H1 (cell line): ENCODE measurements at regions not wholly inside any gene's neighbourhood (a gene's known extent, or its start where the extent isn't known, plus 50 kb on each side); places are given as distances from the start of the nearest gene placed in this dataset.

Experiments
- CTCF ChIA-PET: fragments of 300-600 bp; sonication (Branson Sonifier 250); formaldehyde crosslinking; loops from one replicate; lab custom pipeline; 2021; ENCODE audit not compliant: partially characterized antibody; lab: Charles Lee
- POLR2A ChIA-PET: fragments of 300-600 bp; sonication (Branson Sonifier 250); formaldehyde crosslinking; loops from one replicate; lab custom pipeline; 2021; ENCODE audit warnings: inconsistent platforms; ENCODE audit not compliant: partially characterized antibody; lab: Charles Lee
- DNase-seq, 2 experiments: peaks; one replicate each; pipeline versions ENCODE4 v3.0.0 to v3.0.0-alpha.2; 2010 to 2022; ENCODE audit warnings: low spot score in 2 of 2, low read depth in 1 of 2, mixed read lengths in 1 of 2
- FAIRE-seq: peaks from 2 replicates; lab custom pipeline; 2011; peaks lifted over from hg19 to GRCh38; lab: Jason Lieb, UNC
- H2AFZ ChIP-seq: 2 replicates; pipeline ENCODE4 v1.8.1; 2012; ENCODE audit warnings: low read length, inconsistent platforms
- H2AK5ac ChIP-seq: 2 replicates; pipeline ENCODE4 v1.6.1; 2013; ENCODE audit warnings: low read depth, low read length
- H2BK120ac ChIP-seq: replicated peaks from 2 replicates; pipeline ENCODE3; 2013; ENCODE audit warnings: low read depth, low read length, inconsistent platforms
- H2BK12ac ChIP-seq: 2 replicates; pipeline ENCODE4 v1.6.1; 2013; ENCODE audit warnings: low read depth, low read length
- H2BK15ac ChIP-seq: 2 replicates; pipeline ENCODE4 v1.6.1; 2013; ENCODE audit warnings: low read length
- H2BK20ac ChIP-seq: 2 replicates; pipeline ENCODE4 v1.6.1; 2013; ENCODE audit warnings: low read length
- H2BK5ac ChIP-seq: 2 replicates; pipeline ENCODE4 v1.6.1; 2013; ENCODE audit warnings: low read depth, low read length
- H3K14ac ChIP-seq: 2 replicates; pipeline ENCODE4 v1.6.1; 2013; ENCODE audit warnings: inconsistent platforms; ENCODE audit not compliant: insufficient read length
- H3K18ac ChIP-seq: 2 replicates; pipeline ENCODE4 v1.6.1; 2013; ENCODE audit warnings: low read length; ENCODE audit errors: extremely low read depth
- H3K23ac ChIP-seq: 2 replicates; pipeline ENCODE4 v1.6.1; 2013; ENCODE audit warnings: inconsistent platforms; ENCODE audit not compliant: insufficient read length
- H3K23me2 ChIP-seq: 2 replicates; pipeline ENCODE4 v1.6.1; 2013; ENCODE audit warnings: low read depth, low read length
- H3K27ac ChIP-seq: 2 replicates; pipeline ENCODE4 v1.6.1; 2011; ENCODE audit warnings: low read depth, low read length, inconsistent platforms
- H3K27me3 ChIP-seq, 4 experiments: replicated peaks in 1 of 4; 1 replicate in 1 of 4; 2 replicates in 3 of 4; pipeline versions ENCODE4 v1.6.1 to v1.8.1; 2011 to 2013; ENCODE audit warnings: low read length in 3 of 4, mild to moderate bottlenecking in 3 of 4, inconsistent platforms in 2 of 4, mixed read lengths in 2 of 4, moderate library complexity in 1 of 4; ENCODE audit not compliant: control insufficient read depth in 3 of 4, insufficient read depth in 3 of 4; ENCODE audit errors: extremely low read depth in 1 of 4
- H3K36me3 ChIP-seq, 4 experiments: 2 replicates each; pipeline versions ENCODE4 v1.6.1 to v1.8.1; 2011 to 2013; ENCODE audit warnings: mild to moderate bottlenecking in 4 of 4, low read length in 3 of 4, moderate library complexity in 2 of 4, control low read depth in 1 of 4, inconsistent platforms in 1 of 4; ENCODE audit not compliant: insufficient read depth in 4 of 4, control insufficient read depth in 2 of 4
- H3K4ac ChIP-seq: replicated peaks from 2 replicates; pipeline ENCODE3; 2013; ENCODE audit warnings: low read length, low read depth, mixed read lengths, inconsistent platforms; ENCODE audit not compliant: insufficient read length
- H3K4me1 ChIP-seq, 4 experiments: replicated peaks in 1 of 4; 1 replicate in 1 of 4; 2 replicates in 3 of 4; pipeline versions ENCODE4 v1.6.1 to v1.8.1; 2011 to 2013; ENCODE audit warnings: low read length in 3 of 4, inconsistent platforms in 2 of 4, mixed read lengths in 1 of 4; ENCODE audit not compliant: insufficient read depth in 4 of 4, control insufficient read depth in 3 of 4
- H3K4me2 ChIP-seq, 2 experiments: 2 replicates each; pipeline versions ENCODE4 v1.6.1 to v1.8.1; 2011 to 2013; ENCODE audit warnings: low read depth in 2 of 2, low read length in 2 of 2, control low read depth in 1 of 2, inconsistent platforms in 1 of 2, mild to moderate bottlenecking in 1 of 2; ENCODE audit not compliant: insufficient read depth in 1 of 2
- H3K4me3 ChIP-seq, 4 experiments: fragments of 200-600, 300-600 bp in 1 of 4; sonication (generic), shearing (Covaris generic), sonication (Bioruptor Twin) in 1 of 4; 2 replicates each; pipeline versions ENCODE4 v1.5.1 to v1.8.1; 2011 to 2016; ENCODE audit warnings: low read length in 4 of 4, low read depth in 3 of 4, control low read depth in 2 of 4, inconsistent platforms in 2 of 4, mild to moderate bottlenecking in 2 of 4, mixed read lengths in 1 of 4, moderate library complexity in 1 of 4; ENCODE audit not compliant: insufficient read depth in 2 of 4; ENCODE audit errors: extremely low read depth in 1 of 4
- H3K56ac ChIP-seq: replicated peaks from 2 replicates; pipeline ENCODE3; 2013; ENCODE audit warnings: low read depth, mild to moderate bottlenecking, mixed read lengths, low read length, inconsistent platforms; ENCODE audit not compliant: insufficient read length
- H3K79me1 ChIP-seq: 2 replicates; pipeline ENCODE4 v1.6.1; 2013; ENCODE audit warnings: low read depth, low read length, control low read depth
- H3K79me2 ChIP-seq, 2 experiments: 2 replicates each; pipeline versions ENCODE4 v1.6.1 to v1.8.1; 2012 to 2013; ENCODE audit warnings: low read length in 2 of 2, mild to moderate bottlenecking in 2 of 2, inconsistent platforms in 1 of 2; ENCODE audit not compliant: insufficient read depth in 2 of 2, control insufficient read depth in 1 of 2
- H3K9ac ChIP-seq, 4 experiments: replicated peaks in 1 of 4; 1 replicate in 1 of 4; 2 replicates in 3 of 4; pipeline versions ENCODE4 v1.6.1 to v1.8.1; 2011 to 2013; ENCODE audit warnings: low read depth in 3 of 4, low read length in 3 of 4, control low read depth in 2 of 4, mild to moderate bottlenecking in 2 of 4, moderate library complexity in 2 of 4, inconsistent platforms in 1 of 4; ENCODE audit errors: extremely low read depth in 1 of 4
- H3K9me3 ChIP-seq, 2 experiments: 2 replicates each; pipeline versions ENCODE4 v1.6.1 to v1.8.1; 2012 to 2013; ENCODE audit warnings: mild to moderate bottlenecking in 2 of 2, moderate library complexity in 2 of 2, control low read depth in 1 of 2, inconsistent platforms in 1 of 2, low read depth in 1 of 2, low read length in 1 of 2, mixed read lengths in 1 of 2; ENCODE audit not compliant: insufficient read depth in 2 of 2
- H4K20me1 ChIP-seq, 2 experiments: replicated peaks in 1 of 2; 2 replicates each; pipeline versions ENCODE3 to v1.8.1; 2011 to 2013; ENCODE audit warnings: inconsistent platforms in 2 of 2, low read length in 2 of 2, mild to moderate bottlenecking in 1 of 2; ENCODE audit not compliant: insufficient read depth in 2 of 2, control insufficient read depth in 1 of 2
- H4K5ac ChIP-seq: 2 replicates; pipeline ENCODE4 v1.6.1; 2013; ENCODE audit warnings: low read length, low read depth, mixed read lengths, inconsistent platforms; ENCODE audit not compliant: insufficient read length
- H4K8ac ChIP-seq: 2 replicates; pipeline ENCODE4 v1.8.0; 2013; ENCODE audit warnings: mild to moderate bottlenecking, moderate library complexity, low read length, inconsistent platforms; ENCODE audit not compliant: insufficient read depth; ENCODE audit errors: extremely low read depth
- H4K91ac ChIP-seq: replicated peaks from 2 replicates; pipeline ENCODE3; 2013; ENCODE audit warnings: low read length, mixed read lengths, inconsistent platforms; ENCODE audit not compliant: insufficient read length
- BCL11A ChIP-seq, 2 experiments: IDR thresholded peaks; one replicate each; pipeline ENCODE4 v1.6.1; 2011; ENCODE audit warnings: low read depth in 2 of 2, low read length in 2 of 2, mild to moderate bottlenecking in 2 of 2
- CBX5 ChIP-seq: fragments of 300-800, 300-1000 bp; sonication (generic); IDR thresholded peaks from 2 replicates; pipeline ENCODE4 v1.7.1; 2016; ENCODE audit warnings: antibody characterized with exemption, low read length, low read depth
- CEBPB ChIP-seq: IDR thresholded peaks from 2 replicates; pipeline ENCODE4 v1.6.1; 2012; ENCODE audit warnings: low read depth, low read length
- EZH2 ChIP-seq: fragments of 200-600 bp; sonication (generic); IDR thresholded peaks from 2 replicates; pipeline ENCODE4 v1.7.1; 2012; ENCODE audit warnings: low read depth, mild to moderate bottlenecking, moderate library complexity, low read length, inconsistent platforms; ENCODE audit not compliant: severe bottlenecking
- KDM4A ChIP-seq: IDR thresholded peaks from one replicate; pipeline ENCODE4 v1.7.1; 2012; ENCODE audit warnings: low read depth, mild to moderate bottlenecking, moderate library complexity, low read length, inconsistent platforms; ENCODE audit not compliant: severe bottlenecking
- MAFK ChIP-seq: IDR thresholded peaks from 2 replicates; pipeline ENCODE4 v1.6.1; 2012; ENCODE audit warnings: low read depth, mild to moderate bottlenecking, improper control_type of control experiment, low read length
- RAD21 ChIP-seq, 2 experiments: IDR thresholded peaks in 1 of 2; conservative IDR thresholded peaks in 1 of 2; 2 replicates each; pipeline ENCODE4 v1.6.1; 2011; ENCODE audit warnings: low read depth in 2 of 2, low read length in 2 of 2, improper control_type of control experiment in 1 of 2, inconsistent platforms in 1 of 2, mild to moderate bottlenecking in 1 of 2, moderate library complexity in 1 of 2
- SAP30 ChIP-seq: fragments of 300-600 bp; sonication (generic); IDR thresholded peaks from 2 replicates; pipeline ENCODE4 v1.7.1; 2012; ENCODE audit warnings: low read length, moderate library complexity, mild to moderate bottlenecking, inconsistent platforms; ENCODE audit not compliant: insufficient read depth, insufficient replicate concordance
- SIRT6 ChIP-seq: IDR thresholded peaks from one replicate; pipeline ENCODE4 v1.7.1; 2012; ENCODE audit warnings: low read length, inconsistent platforms
- WGBS, 2 experiments: shearing (Covaris generic) in 1 of 2; methylation state at CpG; one replicate each; pipeline versions ENCODE4 v1.1.6 to v1.1.7; 2013 to 2015; ENCODE audit warnings: low lambda C conversion rate in 2 of 2, mixed read lengths in 2 of 2, inconsistent platforms in 1 of 2, low coverage in 1 of 2, missing lambda C conversion rate in 1 of 2; ENCODE audit not compliant: insufficient replicate concordance in 2 of 2, insufficient coverage in 1 of 2, insufficient read length in 1 of 2; ENCODE audit errors: extremely low coverage in 1 of 2, missing lambda C conversion rate in 1 of 2; 5-methylcytosine and 5-hydroxymethylcytosine counted together
- TF ChIP-seq, protein P1 (sequence below): IDR thresholded peaks from 2 replicates; pipeline ENCODE4 v1.6.1; 2012; ENCODE audit warnings: inconsistent platforms
- TF ChIP-seq, protein P2 (sequence below): IDR thresholded peaks from 2 replicates; pipeline ENCODE4 v1.6.1; 2012; ENCODE audit warnings: low read length, inconsistent platforms

DNA sequence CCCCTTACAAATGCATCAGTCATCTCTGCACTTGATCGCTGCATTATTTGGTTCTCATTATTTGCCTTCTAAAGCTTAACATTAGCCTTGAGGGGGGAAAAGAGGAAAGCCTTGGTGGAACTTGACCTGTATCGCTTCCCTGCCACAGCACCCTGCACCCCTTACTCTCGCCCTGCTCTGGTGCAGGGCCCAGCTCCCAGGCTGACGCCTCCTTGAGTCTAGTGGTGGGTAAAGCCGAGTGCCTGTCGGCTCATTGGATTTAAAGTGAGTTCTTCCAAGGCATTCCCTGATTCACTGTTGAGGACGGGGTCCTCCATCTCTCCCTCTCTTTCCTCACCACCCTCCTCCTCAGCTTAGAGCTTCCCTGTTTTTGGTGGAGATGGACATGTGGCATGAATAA lies 145.0 kb upstream of the GYPC start:
- no peaks in the 10 kb centered on the region for H3K27me3 ChIP-seq
- no peak overlapping the region for H2BK20ac ChIP-seq
- H4K5ac ChIP-seq: no peak overlapping the region
- no peaks in the 10 kb centered on the region for H4K20me1 ChIP-seq
- WGBS, 2 experiments: 83% methylated on average over 7 of the region's 7 CpGs; no CpG with 5 or more reads in 1 of the 2 experiments
- H3K36me3 ChIP-seq: no peaks in the 10 kb centered on the region
- H3K4me1 ChIP-seq: peaks cover 0 to 10% (median 4%) of the 10 kb centered on the region in 4 experiments; a peak in 3 of 7 replicates
- no peak overlapping the region for H3K27ac ChIP-seq
- H2AFZ ChIP-seq: no peak overlapping the region
- no peak overlapping the region for H4K91ac ChIP-seq
- no peak overlapping the region for H2BK120ac ChIP-seq
- H3K4me2 ChIP-seq: no peak overlapping the region
- no peak overlapping the region for H3K23ac ChIP-seq
- H4K8ac ChIP-seq: no peak overlapping the region
- H2BK5ac ChIP-seq: no peak overlapping the region
- ChIA-PET CTCF (interaction anchor here (0.6 to 0.8 kb wide), 3 partner anchors 17 to 266 kb away, joined by 3 read pairs; no protein-coding TSS in a partner anchor), POLR2A (no interaction called here)
- H3K9me3 ChIP-seq: peaks cover 0 to 3% of the 10 kb centered on the region in 2 experiments; a peak in 1 of 4 replicates
- no peaks in the 10 kb centered on the region for H3K23me2 ChIP-seq
- TF ChIP-seq, protein P1, sequence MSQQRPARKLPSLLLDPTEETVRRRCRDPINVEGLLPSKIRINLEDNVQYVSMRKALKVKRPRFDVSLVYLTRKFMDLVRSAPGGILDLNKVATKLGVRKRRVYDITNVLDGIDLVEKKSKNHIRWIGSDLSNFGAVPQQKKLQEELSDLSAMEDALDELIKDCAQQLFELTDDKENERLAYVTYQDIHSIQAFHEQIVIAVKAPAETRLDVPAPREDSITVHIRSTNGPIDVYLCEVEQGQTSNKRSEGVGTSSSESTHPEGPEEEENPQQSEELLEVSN: no peak
- TF ChIP-seq CBX5 (no peak), RAD21 (IDR thresholded peaks at IDR 0.05 in 1 of 2, conservative IDR thresholded peaks at IDR 0.05 in 1 of 2; ENCODE audit: low read depth in 2 of 2, low read length in 2 of 2) (no peak), CEBPB (no peak), BCL11A (IDR thresholded peaks at IDR 0.05; ENCODE audit: low read depth in 2 of 2, low read length in 2 of 2) (no peak), KDM4A (no peak), SIRT6 (no peak), MAFK (no peak), EZH2 (no peak), SAP30 (no peak)
- TF ChIP-seq, protein P2, sequence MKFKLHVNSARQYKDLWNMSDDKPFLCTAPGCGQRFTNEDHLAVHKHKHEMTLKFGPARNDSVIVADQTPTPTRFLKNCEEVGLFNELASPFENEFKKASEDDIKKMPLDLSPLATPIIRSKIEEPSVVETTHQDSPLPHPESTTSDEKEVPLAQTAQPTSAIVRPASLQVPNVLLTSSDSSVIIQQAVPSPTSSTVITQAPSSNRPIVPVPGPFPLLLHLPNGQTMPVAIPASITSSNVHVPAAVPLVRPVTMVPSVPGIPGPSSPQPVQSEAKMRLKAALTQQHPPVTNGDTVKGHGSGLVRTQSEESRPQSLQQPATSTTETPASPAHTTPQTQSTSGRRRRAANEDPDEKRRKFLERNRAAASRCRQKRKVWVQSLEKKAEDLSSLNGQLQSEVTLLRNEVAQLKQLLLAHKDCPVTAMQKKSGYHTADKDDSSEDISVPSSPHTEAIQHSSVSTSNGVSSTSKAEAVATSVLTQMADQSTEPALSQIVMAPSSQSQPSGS: no peak
- H2AK5ac ChIP-seq: no peak overlapping the region
- H3K79me1 ChIP-seq: no peaks in the 10 kb centered on the region
- H3K56ac ChIP-seq: no peak overlapping the region
- H3K4me3 ChIP-seq: no peak overlapping the region
- no peak overlapping the region for H3K18ac ChIP-seq
- no peak overlapping the region for H2BK15ac ChIP-seq
- no peaks in the 10 kb centered on the region for H3K79me2 ChIP-seq
- H3K9ac ChIP-seq: no peak overlapping the region
- DNase-seq (no peak), FAIRE-seq (no peak)
- no peak overlapping the region for H2BK12ac ChIP-seq
- no peak overlapping the region for H3K4ac ChIP-seq
- H3K14ac ChIP-seq: no peak overlapping the region
